ENCODE measurements at regions not wholly inside any gene's neighbourhood (a gene's known extent, or its start where the extent isn't known, plus 50 kb on each side); places are given as distances from the start of the nearest gene placed in this dataset.

DNA sequence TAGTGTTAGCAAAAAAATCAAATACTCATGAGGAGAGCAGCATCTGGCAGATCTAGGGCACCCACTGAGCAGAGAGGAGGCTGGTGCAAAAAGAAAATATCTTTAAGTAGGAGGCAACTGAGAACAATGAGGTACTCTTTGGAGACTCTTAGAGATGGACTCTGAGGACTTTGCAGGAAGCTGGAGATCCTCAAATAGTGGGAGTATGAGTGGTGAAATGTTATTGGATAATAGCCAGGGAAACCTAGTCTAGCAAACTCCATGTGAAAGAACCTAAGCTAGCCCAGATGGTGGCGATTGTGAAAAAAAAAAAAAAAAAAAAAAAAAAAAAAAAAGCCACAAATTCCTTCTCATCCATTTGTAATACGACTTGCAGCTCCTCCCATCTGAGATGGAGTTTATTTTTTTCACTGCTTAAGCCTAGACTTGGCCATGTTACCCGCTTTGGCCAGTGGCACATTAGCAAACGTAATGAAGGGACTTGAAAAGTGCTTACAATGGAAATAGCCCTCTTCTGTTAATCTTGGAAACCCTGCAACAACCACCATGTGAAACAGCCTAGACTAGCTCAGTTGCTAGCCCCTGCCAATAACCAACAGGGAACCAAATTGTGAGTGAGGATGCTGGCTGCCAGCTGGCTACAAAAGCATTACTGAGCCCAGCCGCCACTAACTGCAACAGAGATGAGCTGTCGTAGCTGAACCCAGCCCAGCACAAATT, 476.2 kb downstream of the KLF12 start:
- no peak; the same call in 1 of the 3 replicates for ATAC-seq
- TF ChIP-seq TCF4 (CRISPR knock-in tag; IDR thresholded peaks at IDR 0.05; ENCODE audit: borderline replicate concordance) (no peak), BACH2 (CRISPR knock-in tag; IDR thresholded peaks at IDR 0.05; ENCODE audit: borderline replicate concordance) (no peak)
- TF ChIP-seq, protein P1, sequence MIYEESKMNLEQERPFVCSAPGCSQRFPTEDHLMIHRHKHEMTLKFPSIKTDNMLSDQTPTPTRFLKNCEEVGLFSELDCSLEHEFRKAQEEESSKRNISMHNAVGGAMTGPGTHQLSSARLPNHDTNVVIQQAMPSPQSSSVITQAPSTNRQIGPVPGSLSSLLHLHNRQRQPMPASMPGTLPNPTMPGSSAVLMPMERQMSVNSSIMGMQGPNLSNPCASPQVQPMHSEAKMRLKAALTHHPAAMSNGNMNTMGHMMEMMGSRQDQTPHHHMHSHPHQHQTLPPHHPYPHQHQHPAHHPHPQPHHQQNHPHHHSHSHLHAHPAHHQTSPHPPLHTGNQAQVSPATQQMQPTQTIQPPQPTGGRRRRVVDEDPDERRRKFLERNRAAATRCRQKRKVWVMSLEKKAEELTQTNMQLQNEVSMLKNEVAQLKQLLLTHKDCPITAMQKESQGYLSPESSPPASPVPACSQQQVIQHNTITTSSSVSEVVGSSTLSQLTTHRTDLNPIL (CRISPR knock-in tag; IDR thresholded peaks at IDR 0.05; ENCODE audit: low read depth), result no peak

DNA sequence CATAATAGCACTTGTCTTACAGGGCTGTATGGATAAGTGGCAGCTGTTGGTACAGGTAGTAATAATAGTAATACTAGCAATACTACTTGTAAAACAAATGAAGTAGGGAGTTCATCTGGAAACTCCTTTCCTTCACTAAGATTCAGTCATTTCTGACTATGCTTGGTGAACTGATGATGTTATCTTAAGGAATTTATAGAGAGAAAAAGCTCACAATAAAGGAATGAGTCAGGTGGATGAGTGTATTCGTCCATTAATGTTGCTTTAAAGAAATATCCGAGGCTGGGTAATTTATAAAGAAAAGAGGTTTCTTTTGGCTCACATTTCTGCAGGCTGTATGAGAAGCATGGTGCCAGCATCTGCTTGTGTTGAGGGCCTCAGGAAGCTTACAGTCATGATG, 477.3 kb downstream of the KLF12 start:
- no peak for TF ChIP-seq ZNF8 (CRISPR knock-in tag; IDR thresholded peaks at IDR 0.05)
- TF ChIP-seq, protein P1 (CRISPR knock-in tag; IDR thresholded peaks at IDR 0.05; ENCODE audit: low read depth), result no peak
- TF ChIP-seq ZNF565 (CRISPR knock-in tag; conservative IDR thresholded peaks at IDR 0.05; ENCODE audit: low read depth), result no peak
- TF ChIP-seq ISL1 (CRISPR knock-in tag; IDR thresholded peaks at IDR 0.05), result no peak
- TF ChIP-seq, protein P2, sequence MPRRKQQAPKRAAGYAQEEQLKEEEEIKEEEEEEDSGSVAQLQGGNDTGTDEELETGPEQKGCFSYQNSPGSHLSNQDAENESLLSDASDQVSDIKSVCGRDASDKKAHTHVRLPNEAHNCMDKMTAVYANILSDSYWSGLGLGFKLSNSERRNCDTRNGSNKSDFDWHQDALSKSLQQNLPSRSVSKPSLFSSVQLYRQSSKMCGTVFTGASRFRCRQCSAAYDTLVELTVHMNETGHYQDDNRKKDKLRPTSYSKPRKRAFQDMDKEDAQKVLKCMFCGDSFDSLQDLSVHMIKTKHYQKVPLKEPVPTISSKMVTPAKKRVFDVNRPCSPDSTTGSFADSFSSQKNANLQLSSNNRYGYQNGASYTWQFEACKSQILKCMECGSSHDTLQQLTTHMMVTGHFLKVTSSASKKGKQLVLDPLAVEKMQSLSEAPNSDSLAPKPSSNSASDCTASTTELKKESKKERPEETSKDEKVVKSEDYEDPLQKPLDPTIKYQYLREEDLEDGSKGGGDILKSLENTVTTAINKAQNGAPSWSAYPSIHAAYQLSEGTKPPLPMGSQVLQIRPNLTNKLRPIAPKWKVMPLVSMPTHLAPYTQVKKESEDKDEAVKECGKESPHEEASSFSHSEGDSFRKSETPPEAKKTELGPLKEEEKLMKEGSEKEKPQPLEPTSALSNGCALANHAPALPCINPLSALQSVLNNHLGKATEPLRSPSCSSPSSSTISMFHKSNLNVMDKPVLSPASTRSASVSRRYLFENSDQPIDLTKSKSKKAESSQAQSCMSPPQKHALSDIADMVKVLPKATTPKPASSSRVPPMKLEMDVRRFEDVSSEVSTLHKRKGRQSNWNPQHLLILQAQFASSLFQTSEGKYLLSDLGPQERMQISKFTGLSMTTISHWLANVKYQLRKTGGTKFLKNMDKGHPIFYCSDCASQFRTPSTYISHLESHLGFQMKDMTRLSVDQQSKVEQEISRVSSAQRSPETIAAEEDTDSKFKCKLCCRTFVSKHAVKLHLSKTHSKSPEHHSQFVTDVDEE (CRISPR knock-in tag; IDR thresholded peaks at IDR 0.05), result no peak
- no peak for TF ChIP-seq ESRRG (CRISPR knock-in tag; IDR thresholded peaks at IDR 0.05)
- TF ChIP-seq, protein P3, sequence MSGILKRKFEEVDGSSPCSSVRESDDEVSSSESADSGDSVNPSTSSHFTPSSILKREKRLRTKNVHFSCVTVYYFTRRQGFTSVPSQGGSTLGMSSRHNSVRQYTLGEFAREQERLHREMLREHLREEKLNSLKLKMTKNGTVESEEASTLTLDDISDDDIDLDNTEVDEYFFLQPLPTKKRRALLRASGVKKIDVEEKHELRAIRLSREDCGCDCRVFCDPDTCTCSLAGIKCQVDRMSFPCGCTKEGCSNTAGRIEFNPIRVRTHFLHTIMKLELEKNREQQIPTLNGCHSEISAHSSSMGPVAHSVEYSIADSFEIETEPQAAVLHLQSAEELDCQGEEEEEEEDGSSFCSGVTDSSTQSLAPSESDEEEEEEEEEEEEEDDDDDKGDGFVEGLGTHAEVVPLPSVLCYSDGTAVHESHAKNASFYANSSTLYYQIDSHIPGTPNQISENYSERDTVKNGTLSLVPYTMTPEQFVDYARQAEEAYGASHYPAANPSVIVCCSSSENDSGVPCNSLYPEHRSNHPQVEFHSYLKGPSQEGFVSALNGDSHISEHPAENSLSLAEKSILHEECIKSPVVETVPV (CRISPR knock-in tag; IDR thresholded peaks at IDR 0.05), result no peak
- TF ChIP-seq RARB (CRISPR knock-in tag; IDR thresholded peaks at IDR 0.05), result no peak
- TF ChIP-seq, protein P4, sequence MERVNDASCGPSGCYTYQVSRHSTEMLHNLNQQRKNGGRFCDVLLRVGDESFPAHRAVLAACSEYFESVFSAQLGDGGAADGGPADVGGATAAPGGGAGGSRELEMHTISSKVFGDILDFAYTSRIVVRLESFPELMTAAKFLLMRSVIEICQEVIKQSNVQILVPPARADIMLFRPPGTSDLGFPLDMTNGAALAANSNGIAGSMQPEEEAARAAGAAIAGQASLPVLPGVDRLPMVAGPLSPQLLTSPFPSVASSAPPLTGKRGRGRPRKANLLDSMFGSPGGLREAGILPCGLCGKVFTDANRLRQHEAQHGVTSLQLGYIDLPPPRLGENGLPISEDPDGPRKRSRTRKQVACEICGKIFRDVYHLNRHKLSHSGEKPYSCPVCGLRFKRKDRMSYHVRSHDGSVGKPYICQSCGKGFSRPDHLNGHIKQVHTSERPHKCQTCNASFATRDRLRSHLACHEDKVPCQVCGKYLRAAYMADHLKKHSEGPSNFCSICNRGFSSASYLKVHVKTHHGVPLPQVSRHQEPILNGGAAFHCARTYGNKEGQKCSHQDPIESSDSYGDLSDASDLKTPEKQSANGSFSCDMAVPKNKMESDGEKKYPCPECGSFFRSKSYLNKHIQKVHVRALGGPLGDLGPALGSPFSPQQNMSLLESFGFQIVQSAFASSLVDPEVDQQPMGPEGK (CRISPR knock-in tag; IDR thresholded peaks at IDR 0.05; ENCODE audit: borderline replicate concordance), result no peak
- no peak for TF ChIP-seq SNAI2 (CRISPR knock-in tag; IDR thresholded peaks at IDR 0.05)
- no peak for TF ChIP-seq GLIS3 (CRISPR knock-in tag; IDR thresholded peaks at IDR 0.05)
- TF ChIP-seq OSR1 (CRISPR knock-in tag; IDR thresholded peaks at IDR 0.05), result no peak
- TF ChIP-seq CSDC2 (CRISPR knock-in tag; IDR thresholded peaks at IDR 0.05), result no peak
- TF ChIP-seq TOX (CRISPR knock-in tag; IDR thresholded peaks at IDR 0.05; ENCODE audit: borderline replicate concordance), result no peak
- no peak for TF ChIP-seq PPARA (CRISPR knock-in tag; IDR thresholded peaks at IDR 0.05; ENCODE audit: borderline replicate concordance)
- no peak for ATAC-seq

DNA sequence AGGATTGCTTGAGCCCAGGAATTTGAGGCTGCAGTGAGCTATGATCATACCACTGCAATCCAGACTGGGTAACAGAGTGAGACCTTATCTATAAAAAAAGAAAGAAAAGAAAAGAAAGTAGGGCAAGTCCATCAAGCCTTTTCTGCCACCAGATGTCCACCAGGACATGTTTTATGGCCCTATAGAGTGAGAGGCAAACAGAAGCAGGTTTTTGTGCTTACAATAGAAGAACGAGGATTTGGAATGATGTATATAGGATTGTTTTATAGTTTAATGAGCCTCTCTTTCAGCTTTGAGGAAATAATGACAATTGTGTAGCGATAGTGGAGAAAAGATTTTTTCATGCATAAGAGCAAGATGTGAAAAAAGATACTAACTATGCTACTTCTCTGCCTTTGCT, 480.5 kb downstream of the KLF12 start:
- no peak for ATAC-seq
- no peak for TF ChIP-seq PPARA (CRISPR knock-in tag; IDR thresholded peaks at IDR 0.05; ENCODE audit: borderline replicate concordance)
- no peak for TF ChIP-seq ZC3H10 (CRISPR knock-in tag; IDR thresholded peaks at IDR 0.05)
- TF ChIP-seq, protein P3 (CRISPR knock-in tag; IDR thresholded peaks at IDR 0.05), result no peak
- TF ChIP-seq SNAI2 (CRISPR knock-in tag; IDR thresholded peaks at IDR 0.05), result no peak
- TF ChIP-seq TOX (CRISPR knock-in tag; IDR thresholded peaks at IDR 0.05; ENCODE audit: borderline replicate concordance), result no peak
- TF ChIP-seq RARB (CRISPR knock-in tag; IDR thresholded peaks at IDR 0.05), result no peak
- TF ChIP-seq ZFP3 (CRISPR knock-in tag; IDR thresholded peaks at IDR 0.05), result no peak
- TF ChIP-seq TCF4 (CRISPR knock-in tag; IDR thresholded peaks at IDR 0.05; ENCODE audit: borderline replicate concordance), result no peak
- TF ChIP-seq CSDC2 (CRISPR knock-in tag; IDR thresholded peaks at IDR 0.05), result no peak
- TF ChIP-seq OSR1 (CRISPR knock-in tag; IDR thresholded peaks at IDR 0.05), result no peak
- TF ChIP-seq, protein P5, sequence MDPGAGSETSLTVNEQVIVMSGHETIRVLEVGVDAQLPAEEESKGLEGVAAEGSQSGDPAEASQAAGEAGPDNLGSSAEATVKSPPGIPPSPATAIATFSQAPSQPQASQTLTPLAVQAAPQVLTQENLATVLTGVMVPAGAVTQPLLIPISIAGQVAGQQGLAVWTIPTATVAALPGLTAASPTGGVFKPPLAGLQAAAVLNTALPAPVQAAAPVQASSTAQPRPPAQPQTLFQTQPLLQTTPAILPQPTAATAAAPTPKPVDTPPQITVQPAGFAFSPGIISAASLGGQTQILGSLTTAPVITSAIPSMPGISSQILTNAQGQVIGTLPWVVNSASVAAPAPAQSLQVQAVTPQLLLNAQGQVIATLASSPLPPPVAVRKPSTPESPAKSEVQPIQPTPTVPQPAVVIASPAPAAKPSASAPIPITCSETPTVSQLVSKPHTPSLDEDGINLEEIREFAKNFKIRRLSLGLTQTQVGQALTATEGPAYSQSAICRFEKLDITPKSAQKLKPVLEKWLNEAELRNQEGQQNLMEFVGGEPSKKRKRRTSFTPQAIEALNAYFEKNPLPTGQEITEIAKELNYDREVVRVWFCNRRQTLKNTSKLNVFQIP (CRISPR knock-in tag; IDR thresholded peaks at IDR 0.05; ENCODE audit: borderline replicate concordance, low read depth), result no peak
- no peak for TF ChIP-seq ESRRG (CRISPR knock-in tag; IDR thresholded peaks at IDR 0.05)
- no peak for TF ChIP-seq ARNTL (CRISPR knock-in tag; IDR thresholded peaks at IDR 0.05; ENCODE audit: borderline replicate concordance, low read depth)
- TF ChIP-seq ISL1 (CRISPR knock-in tag; IDR thresholded peaks at IDR 0.05), result no peak
- TF ChIP-seq, protein P1 (CRISPR knock-in tag; IDR thresholded peaks at IDR 0.05; ENCODE audit: low read depth), result no peak
